OCI-LY7 (cell line): ENCODE measurements at regions not wholly inside any gene's neighbourhood (a gene's known extent, or its start where the extent isn't known, plus 50 kb on each side); places are given as distances from the start of the nearest gene placed in this dataset.

Experiments
- EZH2phosphoT487 ChIP-seq: fragments of 200-600 bp; sonication (generic); IDR thresholded peaks from 2 replicates; pipeline ENCODE4 v1.6.1; 2018; ENCODE audit warnings: low read depth, borderline replicate concordance, mild to moderate bottlenecking, mixed run types, antibody characterized with exemption, low read length, moderate library complexity, mixed read lengths
- TF ChIP-seq, protein P1 (sequence below): fragments of 200-600 bp; sonication (generic); conservative IDR thresholded peaks from 2 replicates; pipeline ENCODE4 v1.5.1; 2014; ENCODE audit warnings: mild to moderate bottlenecking, antibody characterized with exemption, low read length, moderate library complexity, mixed read lengths

- TF ChIP-seq, protein P1, sequence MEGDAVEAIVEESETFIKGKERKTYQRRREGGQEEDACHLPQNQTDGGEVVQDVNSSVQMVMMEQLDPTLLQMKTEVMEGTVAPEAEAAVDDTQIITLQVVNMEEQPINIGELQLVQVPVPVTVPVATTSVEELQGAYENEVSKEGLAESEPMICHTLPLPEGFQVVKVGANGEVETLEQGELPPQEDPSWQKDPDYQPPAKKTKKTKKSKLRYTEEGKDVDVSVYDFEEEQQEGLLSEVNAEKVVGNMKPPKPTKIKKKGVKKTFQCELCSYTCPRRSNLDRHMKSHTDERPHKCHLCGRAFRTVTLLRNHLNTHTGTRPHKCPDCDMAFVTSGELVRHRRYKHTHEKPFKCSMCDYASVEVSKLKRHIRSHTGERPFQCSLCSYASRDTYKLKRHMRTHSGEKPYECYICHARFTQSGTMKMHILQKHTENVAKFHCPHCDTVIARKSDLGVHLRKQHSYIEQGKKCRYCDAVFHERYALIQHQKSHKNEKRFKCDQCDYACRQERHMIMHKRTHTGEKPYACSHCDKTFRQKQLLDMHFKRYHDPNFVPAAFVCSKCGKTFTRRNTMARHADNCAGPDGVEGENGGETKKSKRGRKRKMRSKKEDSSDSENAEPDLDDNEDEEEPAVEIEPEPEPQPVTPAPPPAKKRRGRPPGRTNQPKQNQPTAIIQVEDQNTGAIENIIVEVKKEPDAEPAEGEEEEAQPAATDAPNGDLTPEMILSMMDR: no peak
- TF ChIP-seq EZH2phosphoT487: no peak
Observed at GRCh38 chr18:33805592-33805991, 227.6 kb downstream of the ASXL3 start.
